HL-60 (cell line): ENCODE measurements at regions not wholly inside any gene's neighbourhood (a gene's known extent, or its start where the extent isn't known, plus 50 kb on each side); places are given as distances from the start of the nearest gene placed in this dataset.

Experiments used
- DNase-seq, 2 experiments: peaks; one replicate each; pipeline ENCODE4 v3.0.0-alpha.2; 2010 to 2020; ENCODE audit warnings: low read depth in 1 of 2, low spot score in 1 of 2
- H3K27ac ChIP-seq: fragments of 250-450 bp; sonication (Bioruptor Pico); replicated peaks from 2 replicates; pipeline ENCODE4 v1.5.1; 2020; ENCODE audit warnings: mild to moderate bottlenecking, moderate library complexity
- H3K27me3 ChIP-seq: fragments of 250-450 bp; sonication (Bioruptor Pico); 2 replicates; pipeline ENCODE4 v1.5.1; 2021; ENCODE audit warnings: mild to moderate bottlenecking, moderate library complexity; ENCODE audit not compliant: insufficient read depth, poor library complexity, severe bottlenecking
- H3K4me3 ChIP-seq: replicated peaks from 2 replicates; pipeline ENCODE4 v1.5.1; 2011; ENCODE audit warnings: mild to moderate bottlenecking, control low read depth, low read length; ENCODE audit not compliant: insufficient read depth
- CTCF ChIP-seq: IDR thresholded peaks from one replicate; pipeline ENCODE4 v1.5.1; 2011; ENCODE audit warnings: low read length, control low read depth, inconsistent platforms; ENCODE audit not compliant: insufficient read depth
- GABPA ChIP-seq: IDR thresholded peaks from 2 replicates; pipeline ENCODE4 v1.6.1; 2012; ENCODE audit warnings: low read depth
- POLR2AphosphoS5 ChIP-seq: IDR thresholded peaks from 2 replicates; pipeline ENCODE4 v1.6.1; 2012; ENCODE audit warnings: low read depth
- REST ChIP-seq: IDR thresholded peaks from 2 replicates; pipeline ENCODE4 v1.6.1; 2012; ENCODE audit warnings: low read depth; ENCODE audit not compliant: insufficient replicate concordance
- SPI1 ChIP-seq: IDR thresholded peaks from 2 replicates; pipeline ENCODE4 v1.6.1; 2012; ENCODE audit warnings: low read depth, mild to moderate bottlenecking, borderline replicate concordance

GRCh38 chr6:159602431-159603041 is 90.5 kb downstream of the SOD2 start:
- DNase-seq, result no peak
- no peak overlapping the region for H3K4me3 ChIP-seq
- no peak overlapping the region for H3K27ac ChIP-seq
- TF ChIP-seq GABPA, result no peak
- TF ChIP-seq REST, result no peak
- TF ChIP-seq SPI1, result no peak
- TF ChIP-seq POLR2AphosphoS5, result no peak
- no peak for TF ChIP-seq CTCF
- H3K27me3 ChIP-seq, result peaks cover 17% of the 10 kb centered on the region

GRCh38 chr6:159601211-159601610 is 91.8 kb downstream of the SOD2 start:
- H3K27ac ChIP-seq, result no peak overlapping the region
- TF ChIP-seq SPI1 (no peak), CTCF (no peak), REST (no peak), GABPA (no peak), POLR2AphosphoS5 (no peak)
- H3K4me3 ChIP-seq, result no peak overlapping the region
- DNase-seq, result no peak
- peaks cover 17% of the 10 kb centered on the region for H3K27me3 ChIP-seq

- Histone ChIP-seq H3K4me3 (no peak overlapping the region), H3K27me3 (peaks cover 7% of the 10 kb centered on the region), H3K27ac (no peak overlapping the region)
- no peak for TF ChIP-seq CTCF
- TF ChIP-seq GABPA, result no peak
- no peak for TF ChIP-seq SPI1
- TF ChIP-seq REST, result no peak
- TF ChIP-seq POLR2AphosphoS5, result no peak
- DNase-seq, result no peak
These were observed 97.9 kb downstream of the SOD2 start for GRCh38 chr6:159595173-159595572.
